Esophagus squamous epithelium (tissue), 5 donors: ENCODE measurements at regions not wholly inside any gene's neighbourhood (a gene's known extent, or its start where the extent isn't known, plus 50 kb on each side); places are given as distances from the start of the nearest gene placed in this dataset.

Source experiments
- DNase-seq: peaks from one replicate; lab custom pipeline; 2025; lab: John Stamatoyannopoulos, UW
- H3K27ac ChIP-seq, 4 donors: fragments of 200-600 bp; sonication (generic); one replicate each; pipeline ENCODE4 v1.5.1; 2016 to 2019; ENCODE audit warnings: mild to moderate bottlenecking in 1 of 4
- H3K27me3 ChIP-seq, 4 donors: fragments of 200-600 bp; sonication (generic); 1 replicate in 3 of 4; 2 replicates in 1 of 4; pipeline versions ENCODE4 v1.5.1 to v1.6.0; 2017 to 2021; ENCODE audit warnings: antibody characterized with exemption in 1 of 4
- H3K36me3 ChIP-seq, 3 donors: fragments of 200-600 bp; sonication (generic); one replicate each; pipeline ENCODE4 v1.5.1; 2016 to 2019
- H3K4me1 ChIP-seq, 3 donors: fragments of 200-600 bp; sonication (generic); one replicate each; pipeline ENCODE4 v1.5.1; 2017 to 2019
- H3K4me3 ChIP-seq, 4 donors: fragments of 200-600 bp; sonication (generic); 1 replicate in 3 of 4; 2 replicates in 1 of 4; pipeline ENCODE4 v1.5.1; 2016 to 2019; ENCODE audit warnings: mild to moderate bottlenecking in 2 of 4, moderate library complexity in 1 of 4
- H3K9me3 ChIP-seq, 3 donors: fragments of 200-600 bp; sonication (generic); one replicate each; pipeline ENCODE4 v1.5.1; 2016 to 2019
- POLR2A ChIP-seq, 4 donors: fragments of 450-650 bp; IDR thresholded peaks; one replicate each; pipeline ENCODE4 v1.6.1; 2017; ENCODE audit warnings: antibody characterized with exemption in 4 of 4, mild to moderate bottlenecking in 4 of 4, moderate library complexity in 3 of 4
- WGBS, 2 donors: methylation state at CpG; one replicate each; pipeline ENCODE4 v1.1.5; 2018; 5-methylcytosine and 5-hydroxymethylcytosine counted together
- intact Hi-C: fragments of 100-400 bp; cut with DNase I; formaldehyde crosslinking; loops from one replicate; pipeline ENCODE4 v1.15.0; 2022
- TF ChIP-seq, protein P1 (sequence below), 6 experiments: fragments of 450-650 bp in 4 of 6; fragments of 200-600 bp in 2 of 6; sonication (generic) in 2 of 6; IDR thresholded peaks; one replicate each; pipeline ENCODE4 v1.5.1; 2016 to 2019; ENCODE audit warnings: antibody characterized with exemption in 6 of 6, mild to moderate bottlenecking in 4 of 6, moderate library complexity in 4 of 6
- donor health status: DM: yes; HTN: yes; CAD: no.

DNA sequence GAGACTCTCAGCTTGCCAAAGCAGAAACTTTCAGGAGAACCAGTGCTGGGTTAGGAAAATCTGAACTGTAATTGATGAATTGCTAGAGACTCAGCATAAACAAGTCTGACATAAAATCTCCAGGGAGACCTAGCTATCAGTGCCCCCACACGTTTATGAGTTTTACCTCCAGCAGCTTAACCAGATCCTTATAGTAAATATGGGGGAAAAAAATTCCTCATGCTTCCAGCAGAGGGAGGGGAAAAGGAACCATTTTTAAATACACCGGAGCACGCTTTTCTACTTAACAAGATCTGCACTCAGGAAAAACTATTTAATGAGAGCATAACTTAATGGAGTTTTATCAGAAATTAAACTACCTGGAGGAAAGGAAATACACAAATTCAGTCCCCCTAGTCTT, 1040.7 kb upstream of the INTU start:
- intact Hi-C loops = no loop called here
- TF ChIP-seq POLR2A (IDR thresholded peaks at IDR 0.05) = no peak
- TF ChIP-seq, protein P1, sequence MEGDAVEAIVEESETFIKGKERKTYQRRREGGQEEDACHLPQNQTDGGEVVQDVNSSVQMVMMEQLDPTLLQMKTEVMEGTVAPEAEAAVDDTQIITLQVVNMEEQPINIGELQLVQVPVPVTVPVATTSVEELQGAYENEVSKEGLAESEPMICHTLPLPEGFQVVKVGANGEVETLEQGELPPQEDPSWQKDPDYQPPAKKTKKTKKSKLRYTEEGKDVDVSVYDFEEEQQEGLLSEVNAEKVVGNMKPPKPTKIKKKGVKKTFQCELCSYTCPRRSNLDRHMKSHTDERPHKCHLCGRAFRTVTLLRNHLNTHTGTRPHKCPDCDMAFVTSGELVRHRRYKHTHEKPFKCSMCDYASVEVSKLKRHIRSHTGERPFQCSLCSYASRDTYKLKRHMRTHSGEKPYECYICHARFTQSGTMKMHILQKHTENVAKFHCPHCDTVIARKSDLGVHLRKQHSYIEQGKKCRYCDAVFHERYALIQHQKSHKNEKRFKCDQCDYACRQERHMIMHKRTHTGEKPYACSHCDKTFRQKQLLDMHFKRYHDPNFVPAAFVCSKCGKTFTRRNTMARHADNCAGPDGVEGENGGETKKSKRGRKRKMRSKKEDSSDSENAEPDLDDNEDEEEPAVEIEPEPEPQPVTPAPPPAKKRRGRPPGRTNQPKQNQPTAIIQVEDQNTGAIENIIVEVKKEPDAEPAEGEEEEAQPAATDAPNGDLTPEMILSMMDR (IDR thresholded peaks at IDR 0.05) = peak in 1 of 6 experiments; percentile 10
- DNase-seq = no peak
- no peaks in the 10 kb centered on the region for H3K36me3 ChIP-seq
- no peaks in the 10 kb centered on the region for H3K9me3 ChIP-seq
- H3K4me3 ChIP-seq = no peak overlapping the region
- no peaks in the 10 kb centered on the region for H3K4me1 ChIP-seq
- WGBS, 2 donors = 65 to 66% methylated on average over 3 of the region's 3 CpGs
- no peak overlapping the region for H3K27ac ChIP-seq
- no peaks in the 10 kb centered on the region for H3K27me3 ChIP-seq

DNA sequence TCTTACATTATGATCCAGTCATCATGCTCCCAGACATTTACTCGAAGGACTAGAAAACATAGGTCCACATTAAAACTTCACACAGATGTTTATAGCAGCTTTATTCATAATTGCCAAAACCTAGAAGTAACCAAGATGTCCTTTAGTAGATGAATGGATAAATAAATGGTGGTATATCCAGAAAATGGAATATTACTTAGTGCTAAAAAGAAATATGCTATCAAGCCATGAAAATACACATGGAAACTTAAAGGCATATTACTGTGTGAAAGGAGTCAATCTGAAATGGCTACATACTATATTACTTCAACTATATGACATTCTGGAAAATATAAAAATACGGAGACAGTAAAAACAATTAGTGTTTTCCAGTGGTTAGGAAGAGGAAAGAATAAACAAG, 1039.1 kb upstream of the INTU start:
- 79 to 83% methylated on average over 2 of the region's 2 CpGs for WGBS, 2 donors

GRCh38 chr4:126595643-126596042, 1037.1 kb upstream of the INTU start:
- intact Hi-C loops = no loop called here
- H3K27ac ChIP-seq = no peak overlapping the region
- DNase-seq = no peak

More for the DNA sequence above, 1039.1 kb upstream of the INTU start:
- H3K4me1 ChIP-seq = no peaks in the 10 kb centered on the region
- H3K9me3 ChIP-seq = no peaks in the 10 kb centered on the region
- no peak overlapping the region for H3K27ac ChIP-seq
- intact Hi-C loops = no loop called here
- H3K27me3 ChIP-seq = no peaks in the 10 kb centered on the region
- DNase-seq = no peak
- H3K4me3 ChIP-seq = no peak overlapping the region
- no peak for TF ChIP-seq POLR2A (IDR thresholded peaks at IDR 0.05)
- TF ChIP-seq, protein P1 (IDR thresholded peaks at IDR 0.05) = no peak
- no peaks in the 10 kb centered on the region for H3K36me3 ChIP-seq

GRCh38 chr4:126599746-126600145, 1033.0 kb upstream of the INTU start:
- no peak overlapping the region for H3K27ac ChIP-seq
- no peaks in the 10 kb centered on the region for H3K27me3 ChIP-seq
- no peak for DNase-seq
- H3K4me3 ChIP-seq = no peak overlapping the region
- no peaks in the 10 kb centered on the region for H3K36me3 ChIP-seq
- no peaks in the 10 kb centered on the region for H3K4me1 ChIP-seq
- WGBS, 2 donors = 73 to 79% methylated on average over 4 of the region's 4 CpGs
- H3K9me3 ChIP-seq = no peaks in the 10 kb centered on the region
- intact Hi-C loops = loop anchor here (10.0 kb wide), 1 partner anchor 315 kb away; no protein-coding TSS in a partner anchor
- no peak for TF ChIP-seq POLR2A (IDR thresholded peaks at IDR 0.05)
- TF ChIP-seq, protein P1 (IDR thresholded peaks at IDR 0.05) = no peak

More at GRCh38 chr4:126595643-126596042, 1037.1 kb upstream of the INTU start:
- no peaks in the 10 kb centered on the region for H3K27me3 ChIP-seq
- H3K36me3 ChIP-seq = no peaks in the 10 kb centered on the region
- no peak for TF ChIP-seq POLR2A (IDR thresholded peaks at IDR 0.05)
- TF ChIP-seq, protein P1 (IDR thresholded peaks at IDR 0.05) = no peak
- H3K4me1 ChIP-seq = no peaks in the 10 kb centered on the region
- 53 to 54% methylated on average over 2 of the region's 2 CpGs for WGBS, 2 donors
- H3K4me3 ChIP-seq = no peak overlapping the region
- H3K9me3 ChIP-seq = no peaks in the 10 kb centered on the region

- intact Hi-C loops = loop anchor here (10.0 kb wide), 1 partner anchor 318 kb away; no protein-coding TSS in a partner anchor
- Histone ChIP-seq H3K4me3 (no peak overlapping the region), H3K9me3 (no peaks in the 10 kb centered on the region), H3K27me3 (no peaks in the 10 kb centered on the region), H3K27ac (no peak overlapping the region), H3K36me3 (no peaks in the 10 kb centered on the region), H3K4me1 (no peaks in the 10 kb centered on the region)
- TF ChIP-seq, protein P1 (IDR thresholded peaks at IDR 0.05) = no peak
- TF ChIP-seq POLR2A (IDR thresholded peaks at IDR 0.05) = no peak
- WGBS, 2 donors = 84 to 96% methylated on average over 1 of the region's 1 CpG
- no peak for DNase-seq
Observed at GRCh38 chr4:126603210-126603609, 1029.5 kb upstream of the INTU start.
